ENCODE measurements at regions not wholly inside any gene's neighbourhood (a gene's known extent, or its start where the extent isn't known, plus 50 kb on each side); places are given as distances from the start of the nearest gene placed in this dataset.

DNA sequence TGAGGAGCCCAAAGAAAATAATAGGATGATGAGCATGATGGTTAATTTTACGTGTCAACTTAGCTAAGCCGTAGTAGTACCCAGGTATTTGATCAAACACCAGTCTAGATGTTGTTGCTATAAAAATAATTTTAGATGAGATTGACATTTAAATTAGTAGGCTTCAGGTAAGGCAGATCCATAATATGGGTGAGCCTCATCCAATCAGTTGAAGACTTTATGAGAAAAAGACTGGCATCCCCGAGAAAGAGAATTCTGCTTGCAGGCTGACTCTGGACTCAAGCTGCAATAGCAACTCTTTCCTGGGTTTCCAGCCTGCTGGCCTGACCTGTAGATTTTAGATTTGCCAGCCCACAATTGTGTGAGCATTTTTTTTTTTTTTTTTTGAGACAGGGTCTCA is 192.8 kb upstream of the LNX1 start:
- no peak overlapping the region for H3K4me3 ChIP-seq (ENCODE audit: low read length)
- no peak for DNase-seq (ENCODE audit: low read depth, low spot score)

DNA sequence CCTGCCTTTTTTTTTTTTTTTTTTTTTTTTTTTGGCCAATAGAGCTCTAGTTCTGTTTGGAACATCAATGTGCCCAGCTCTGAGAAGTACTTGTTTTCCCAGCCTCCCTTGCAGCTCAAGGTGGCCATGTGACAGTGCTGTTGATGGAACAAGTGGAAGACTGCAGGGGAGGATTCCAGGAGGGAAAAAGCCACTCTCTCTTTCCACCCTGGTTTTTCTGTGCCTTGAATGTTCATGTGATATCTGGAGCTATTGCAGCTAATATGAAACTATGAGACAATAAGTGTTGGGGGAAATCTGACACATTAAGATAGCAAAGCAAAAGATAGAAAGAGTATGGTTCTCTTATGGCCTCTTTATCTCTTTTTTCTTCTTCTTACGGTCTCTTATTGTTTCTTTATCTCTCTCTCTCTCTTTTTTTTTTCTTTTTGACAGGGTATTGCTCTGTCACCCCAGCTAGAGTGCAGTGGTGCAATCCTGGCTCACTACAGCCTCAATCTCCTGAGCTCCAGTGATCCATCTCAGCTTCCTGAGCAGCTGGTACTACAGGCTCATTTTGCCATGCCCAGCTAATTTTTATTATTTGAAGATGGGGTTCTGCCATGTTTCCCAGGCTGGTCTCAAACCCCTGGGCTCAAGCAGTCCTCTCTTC is 192.0 kb upstream of the LNX1 start:
- no peak for DNase-seq (ENCODE audit: low read depth, low spot score)
- no peak overlapping the region for H3K4me3 ChIP-seq (ENCODE audit: low read length)

DNA sequence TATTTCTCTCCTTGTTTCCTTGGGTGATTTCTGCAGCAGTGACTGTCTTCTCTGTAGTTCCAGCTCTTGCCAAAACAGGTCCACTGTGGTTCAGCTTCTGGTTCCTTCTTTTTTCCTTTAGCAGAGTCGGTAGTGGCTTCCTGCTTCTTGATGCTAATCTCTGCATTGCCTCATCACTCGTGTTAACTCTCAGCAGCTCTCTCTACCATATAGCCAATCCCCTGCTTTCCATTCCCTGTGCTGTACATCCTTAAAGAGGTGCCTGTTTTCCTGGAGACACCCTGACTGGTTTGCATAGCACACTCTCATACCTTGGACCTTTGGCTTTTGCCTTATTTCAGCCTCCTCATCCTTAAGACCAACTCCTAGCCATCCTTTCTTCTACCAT is 191.2 kb upstream of the LNX1 start:
- H3K4me3 ChIP-seq (ENCODE audit: low read length) = no peak overlapping the region
- no peak for DNase-seq (ENCODE audit: low read depth, low spot score)

DNA sequence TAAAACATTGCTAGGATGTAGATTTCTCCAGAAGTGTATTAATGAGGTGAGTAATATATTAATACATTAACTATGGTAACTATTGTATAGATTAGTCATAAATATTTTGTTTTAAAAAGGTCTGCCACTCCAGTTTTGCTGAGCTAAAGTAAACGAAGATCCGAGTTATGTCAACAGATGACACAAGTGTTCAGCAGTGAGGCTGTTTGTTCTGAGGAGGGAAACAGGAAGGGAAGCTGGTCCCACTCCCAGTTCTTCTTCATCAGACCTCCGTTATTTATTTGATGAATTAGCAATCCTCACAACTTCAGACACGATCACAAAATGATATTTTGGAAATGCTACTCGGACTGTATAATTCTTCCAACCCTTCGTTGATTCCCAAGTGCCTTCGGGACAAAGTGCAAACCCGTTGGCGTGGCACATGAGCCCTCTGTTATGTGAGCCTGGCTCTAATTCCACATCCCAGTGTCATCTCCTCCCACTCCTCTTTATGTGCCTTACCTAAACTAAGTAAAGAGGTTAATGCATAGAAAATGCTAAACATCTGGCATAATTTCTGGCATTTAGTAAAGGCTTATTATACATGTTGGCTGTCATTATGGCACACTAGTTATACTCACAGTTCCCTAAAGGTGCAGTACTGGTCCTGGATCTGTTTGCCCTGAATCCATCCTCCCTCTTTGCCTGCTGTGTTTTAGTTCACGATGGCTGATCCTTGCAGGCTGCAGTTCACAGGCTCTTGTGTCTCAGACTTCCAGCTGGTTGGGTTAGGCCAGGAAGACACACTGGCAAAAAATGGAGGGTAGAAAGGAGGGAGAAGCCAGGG is 190.6 kb upstream of the LNX1 start:
- no peak overlapping the region for H3K4me3 ChIP-seq (ENCODE audit: low read length)
- no peak for DNase-seq (ENCODE audit: low read depth, low spot score)

DNA sequence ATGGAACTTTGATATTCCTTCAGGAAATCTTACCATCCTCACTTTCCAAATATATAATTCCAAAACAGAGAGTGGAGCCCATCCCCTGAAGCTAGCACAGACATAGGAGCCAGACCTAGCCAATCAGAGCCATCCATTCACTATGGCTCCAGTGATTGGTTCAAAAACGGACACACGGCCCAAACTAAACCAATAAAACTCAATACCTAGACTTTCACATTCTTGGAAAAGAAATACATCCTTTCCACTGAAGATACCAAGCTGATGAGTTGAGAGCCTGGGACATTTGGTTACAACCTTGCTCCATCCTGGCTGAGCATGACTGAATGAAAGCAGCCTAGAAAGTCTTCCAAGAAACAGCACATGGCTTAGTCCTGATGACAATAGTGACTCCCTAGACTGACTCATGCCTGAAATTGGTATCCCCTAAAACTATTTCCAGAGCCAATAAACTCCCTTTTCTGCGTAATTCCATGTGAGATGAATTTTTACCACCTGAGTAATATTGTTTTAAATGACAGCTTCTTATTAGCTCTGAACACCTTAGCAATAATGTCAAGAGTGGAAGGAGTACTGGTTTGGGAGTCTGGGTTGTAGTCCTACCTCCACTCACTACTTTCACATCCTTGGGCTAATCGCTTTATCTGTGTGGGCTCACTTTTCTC is 189.6 kb upstream of the LNX1 start:
- DNase-seq (ENCODE audit: low read depth, low spot score) = no peak

DNA sequence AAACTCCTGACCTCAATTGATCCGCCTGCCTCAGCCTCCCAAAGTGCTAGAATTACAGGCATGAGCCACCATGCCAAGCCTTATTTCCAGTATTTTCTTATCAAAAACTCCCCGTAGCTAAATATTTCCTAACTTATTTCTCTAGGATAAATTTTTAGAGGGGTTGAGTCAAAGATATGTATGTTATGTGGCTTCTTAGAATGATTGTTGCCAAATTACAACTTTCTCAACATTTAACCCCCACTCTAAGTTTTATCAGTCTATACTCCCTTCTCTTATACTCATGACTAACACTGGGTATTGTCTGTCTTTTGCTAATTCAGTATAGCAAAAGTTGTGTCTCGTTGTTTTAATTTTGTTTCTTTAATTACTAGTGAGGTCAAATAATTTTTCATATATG is 187.7 kb upstream of the LNX1 start:
- no peak for DNase-seq (ENCODE audit: low read depth, low spot score)
- no peak overlapping the region for H3K4me3 ChIP-seq (ENCODE audit: low read length)

More for the DNA sequence above, 189.6 kb upstream of the LNX1 start:
- no peak overlapping the region for H3K4me3 ChIP-seq (ENCODE audit: low read length)

DNA sequence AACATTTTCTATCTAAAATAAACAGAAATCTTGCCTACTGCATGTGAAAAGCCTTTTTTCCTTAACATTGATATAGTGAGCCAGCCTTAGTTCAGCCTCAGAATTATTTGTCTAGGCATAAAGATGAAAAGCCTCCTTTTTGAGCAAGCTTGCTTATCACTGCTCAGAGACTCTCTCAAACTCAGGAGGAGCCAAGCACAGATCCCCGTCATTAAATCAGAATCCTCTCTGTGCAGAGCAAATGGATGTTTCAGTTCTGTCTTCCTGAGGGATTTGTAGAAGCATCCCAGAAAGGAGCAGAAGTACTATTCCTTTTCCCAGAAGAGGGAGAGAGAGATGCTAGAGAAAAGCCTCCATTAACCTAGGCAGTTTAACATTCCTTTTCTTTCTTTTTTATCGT is 186.9 kb upstream of the LNX1 start:
- DNase-seq (ENCODE audit: low read depth, low spot score) = no peak
- no peak overlapping the region for H3K4me3 ChIP-seq (ENCODE audit: low read length)

DNA sequence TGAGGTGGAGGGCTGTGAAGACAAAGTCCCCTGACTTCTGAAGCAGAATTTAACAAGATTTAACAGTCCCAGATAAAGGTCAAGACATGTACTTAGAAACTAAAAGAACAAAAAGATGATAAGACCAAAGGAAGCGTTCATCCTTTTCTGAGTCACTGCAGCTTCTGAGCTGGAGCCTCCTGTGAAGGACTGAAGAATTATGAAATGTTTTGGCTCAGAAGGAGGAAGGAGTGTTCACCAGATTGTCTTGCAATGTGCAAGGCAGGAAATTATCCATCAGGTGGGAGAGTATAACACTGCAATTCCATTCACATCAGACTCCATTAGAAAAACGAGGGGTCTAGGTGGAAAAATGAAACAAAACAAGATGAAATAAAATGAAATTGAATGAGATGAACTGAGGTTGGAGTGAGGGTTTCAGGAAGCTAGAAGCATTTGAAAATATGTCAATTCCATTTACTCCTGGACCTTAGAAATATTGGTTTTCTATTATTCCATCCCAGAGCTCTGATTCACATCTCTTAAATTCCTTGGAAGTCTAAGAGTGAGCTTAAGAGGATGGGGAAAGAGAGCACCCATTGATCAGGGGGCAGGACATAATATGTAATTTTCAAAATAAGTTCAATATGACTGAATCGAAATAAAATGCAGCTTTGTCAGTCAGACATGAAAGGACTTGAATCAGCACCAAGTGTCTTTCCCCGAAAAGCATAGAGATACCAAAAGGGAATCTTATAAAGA is 186.1 kb upstream of the LNX1 start:
- DNase-seq (ENCODE audit: low read depth, low spot score) = no peak
- no peak overlapping the region for H3K4me3 ChIP-seq (ENCODE audit: low read length)

DNA sequence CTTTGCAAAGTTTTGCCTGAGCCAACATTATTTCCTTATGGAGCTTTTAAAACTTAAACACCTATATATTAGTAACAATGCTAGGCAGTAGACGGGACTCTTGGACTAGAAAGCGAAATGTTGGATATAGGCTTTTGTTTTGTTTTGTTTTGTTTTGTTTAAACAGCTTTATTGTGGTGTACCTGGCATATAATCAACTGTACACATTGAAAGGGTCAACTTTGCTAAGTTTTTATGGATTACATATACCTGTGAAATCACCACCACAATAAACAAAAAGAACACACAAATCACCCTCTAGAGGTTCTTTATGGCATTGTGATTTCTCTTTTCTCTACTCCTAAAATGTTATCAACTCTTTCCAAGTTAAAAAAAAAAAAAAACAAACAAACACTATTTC is 184.9 kb upstream of the LNX1 start:
- H3K4me3 ChIP-seq (ENCODE audit: low read length) = no peak overlapping the region
- no peak for DNase-seq (ENCODE audit: low read depth, low spot score)

DNA sequence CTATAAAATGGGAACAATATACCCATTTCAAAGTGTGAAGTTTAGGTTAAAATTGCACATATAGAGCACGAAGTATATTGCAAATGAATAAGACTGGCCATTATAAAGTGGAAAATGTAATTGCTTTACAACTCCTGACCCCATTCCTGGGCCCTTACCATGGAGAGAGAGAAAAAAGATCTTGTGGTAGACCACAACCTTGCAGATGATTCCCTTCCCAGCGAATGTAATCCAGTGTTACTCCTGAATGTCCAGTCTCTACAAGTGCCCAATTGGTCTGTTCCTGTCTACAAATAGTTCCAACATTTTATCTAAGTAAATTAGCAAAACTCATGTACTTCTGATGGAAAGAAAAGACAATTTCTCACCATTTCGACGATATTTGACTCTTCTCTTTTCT is 184.1 kb upstream of the LNX1 start:
- no peak for DNase-seq (ENCODE audit: low read depth, low spot score)
- no peak overlapping the region for H3K4me3 ChIP-seq (ENCODE audit: low read length)

DNA sequence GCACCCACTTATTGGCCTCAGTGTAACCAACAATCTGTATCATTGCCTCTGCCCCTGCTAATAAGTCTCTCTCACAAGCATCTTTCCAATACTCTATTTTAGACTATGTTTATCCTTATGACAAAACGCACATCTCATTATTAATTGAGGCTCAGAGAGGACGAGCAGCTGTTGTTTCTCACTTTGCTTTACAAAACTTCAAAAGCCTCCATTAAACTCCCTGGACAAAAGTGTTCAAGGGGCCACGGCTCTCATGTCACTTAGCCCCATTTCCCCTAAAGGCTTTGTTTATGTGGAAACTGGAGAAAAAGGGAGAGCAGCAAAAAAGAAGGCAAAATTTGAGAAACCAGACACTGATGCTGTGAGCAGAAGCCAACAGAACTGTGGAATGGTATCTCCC is 180.0 kb upstream of the LNX1 start:
- no peak for DNase-seq (ENCODE audit: low read depth, low spot score)
- H3K4me3 ChIP-seq (ENCODE audit: low read length) = no peak overlapping the region

DNA sequence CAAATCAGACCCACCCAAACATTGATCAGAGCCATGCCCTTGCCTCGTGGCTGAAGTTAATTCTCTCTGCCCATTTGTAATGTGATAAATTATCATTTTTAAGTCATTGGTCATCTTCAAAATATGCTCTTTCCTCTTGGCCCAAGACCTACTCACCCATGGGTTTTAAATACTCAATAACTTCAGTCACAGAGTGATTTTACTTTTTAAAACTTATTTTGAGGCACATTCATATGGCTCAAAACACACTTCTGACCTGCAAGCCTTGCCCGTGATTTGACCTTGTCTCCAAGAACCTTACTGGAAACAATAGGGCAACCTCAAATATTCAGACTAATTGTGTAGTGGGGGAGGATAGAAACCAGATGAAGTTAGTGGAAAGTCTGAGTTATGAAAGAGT is 176.2 kb upstream of the LNX1 start:
- no peak for DNase-seq (ENCODE audit: low read depth, low spot score)
- no peak overlapping the region for H3K4me3 ChIP-seq (ENCODE audit: low read length)

DNA sequence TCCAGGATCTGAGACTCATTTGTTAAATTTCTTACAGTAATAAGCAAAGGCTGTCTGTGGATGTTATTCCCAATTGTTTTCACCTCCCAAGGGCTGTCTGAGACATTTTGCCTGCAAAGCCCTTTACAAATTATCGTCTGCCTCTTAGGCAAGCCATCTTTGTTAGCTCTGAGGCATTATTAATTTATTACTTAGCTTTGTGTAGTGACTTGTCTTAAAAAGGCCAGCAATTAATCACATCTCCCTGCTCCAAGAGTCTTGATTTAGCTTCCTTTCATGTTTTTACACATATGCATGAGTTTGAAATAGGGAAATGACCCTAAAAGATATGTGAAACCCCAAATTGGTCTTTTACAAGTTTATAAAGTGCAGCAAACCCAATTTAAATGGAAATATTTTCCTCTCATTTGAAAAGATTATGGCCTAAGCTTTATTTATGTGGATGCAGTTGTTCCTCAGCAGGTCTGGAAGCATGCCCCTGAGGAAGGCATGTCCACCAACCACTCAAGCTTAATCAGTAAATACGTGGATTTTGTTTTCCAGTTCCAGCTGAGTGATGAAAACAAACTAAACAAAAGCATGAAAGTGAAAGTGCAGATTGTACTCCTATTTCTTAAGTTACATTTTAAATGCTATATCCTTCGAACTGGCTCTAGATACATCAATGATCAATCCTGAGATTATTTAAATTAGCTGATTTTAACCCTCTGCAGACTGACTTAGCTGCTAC is 173.6 kb upstream of the LNX1 start:
- H3K4me3 ChIP-seq (ENCODE audit: low read length) = no peak overlapping the region
- no peak for DNase-seq (ENCODE audit: low read depth, low spot score)

DNA sequence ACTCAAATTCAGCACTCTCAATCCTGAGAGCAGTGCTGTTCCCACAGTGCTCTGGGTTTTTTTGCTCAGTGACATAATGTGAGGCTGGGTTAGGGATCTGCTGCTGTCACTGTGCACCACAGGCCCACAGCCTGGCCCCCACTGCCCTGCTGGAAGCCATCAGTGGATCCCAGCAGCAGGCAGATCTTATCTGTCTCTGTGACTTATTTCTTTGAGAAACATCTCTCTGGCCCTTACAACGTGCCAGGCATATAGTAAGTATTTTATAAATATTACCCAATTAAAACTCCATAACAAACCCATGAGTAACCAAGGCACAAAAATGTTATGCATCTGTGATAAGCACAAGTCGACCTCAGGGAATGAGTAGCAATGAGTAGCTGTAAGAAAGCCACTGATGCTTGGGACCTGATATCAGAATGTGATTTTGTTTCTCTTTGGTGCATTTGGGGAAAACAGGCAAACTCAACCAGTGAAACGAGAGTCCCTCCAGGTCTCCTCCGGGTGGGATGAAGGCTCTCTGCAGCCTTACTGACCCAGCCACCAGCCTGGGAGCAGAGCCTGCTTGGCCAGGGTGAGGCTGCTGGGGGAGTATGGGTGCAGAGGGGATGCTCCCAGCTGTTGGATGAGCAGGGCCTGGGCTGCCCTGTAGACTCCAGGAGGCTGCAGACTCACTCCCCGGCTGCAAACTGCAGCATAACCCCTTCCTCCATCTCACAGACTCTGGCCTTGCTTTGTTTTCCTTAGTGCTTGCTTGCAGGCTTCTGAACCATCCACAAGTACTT is 172.7 kb upstream of the LNX1 start:
- no peak overlapping the region for H3K4me3 ChIP-seq (ENCODE audit: low read length)
- no peak for DNase-seq (ENCODE audit: low read depth, low spot score)

DNA sequence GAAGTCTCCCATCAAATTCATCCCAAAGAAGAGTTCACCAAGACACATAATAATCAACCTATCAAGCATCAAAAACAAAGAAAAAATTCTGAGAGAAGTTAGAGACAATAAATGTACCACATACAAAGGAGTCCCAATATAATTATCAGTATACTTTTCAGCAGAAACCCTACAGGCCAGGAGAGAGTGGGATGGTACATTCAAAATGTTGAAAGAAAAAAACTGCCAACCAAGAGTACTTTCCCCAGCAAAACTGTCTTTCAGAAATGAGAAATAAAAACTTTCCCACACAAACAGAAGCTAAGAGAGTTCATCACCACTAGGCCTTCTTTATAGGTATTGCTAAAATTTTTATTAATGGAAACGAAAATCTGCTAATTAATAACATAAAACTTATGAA is 164.4 kb upstream of the LNX1 start:
- no peak for DNase-seq (ENCODE audit: low read depth, low spot score)
- no peak overlapping the region for H3K4me3 ChIP-seq (ENCODE audit: low read length)

DNA sequence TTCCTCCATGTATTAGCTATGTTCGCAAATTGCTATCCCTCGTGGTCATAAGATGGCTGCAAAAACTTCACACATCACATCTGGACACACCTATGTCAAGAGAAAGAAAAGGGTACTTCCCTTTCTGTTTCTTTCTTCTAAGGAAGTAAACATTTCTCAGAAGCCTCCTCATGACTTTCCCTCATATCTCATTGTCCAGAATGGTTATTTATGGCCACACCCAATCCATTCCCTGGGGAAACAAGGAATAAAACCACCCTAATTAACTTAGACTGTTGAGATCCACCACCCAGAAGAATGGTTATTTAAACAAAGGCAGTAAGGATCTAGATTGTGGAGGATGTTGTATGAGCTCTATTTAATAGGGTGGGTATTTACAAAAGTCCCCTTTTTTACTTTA is 160.8 kb upstream of the LNX1 start:
- no peak overlapping the region for H3K4me3 ChIP-seq (ENCODE audit: low read length)
- DNase-seq (ENCODE audit: low read depth, low spot score) = no peak

DNA sequence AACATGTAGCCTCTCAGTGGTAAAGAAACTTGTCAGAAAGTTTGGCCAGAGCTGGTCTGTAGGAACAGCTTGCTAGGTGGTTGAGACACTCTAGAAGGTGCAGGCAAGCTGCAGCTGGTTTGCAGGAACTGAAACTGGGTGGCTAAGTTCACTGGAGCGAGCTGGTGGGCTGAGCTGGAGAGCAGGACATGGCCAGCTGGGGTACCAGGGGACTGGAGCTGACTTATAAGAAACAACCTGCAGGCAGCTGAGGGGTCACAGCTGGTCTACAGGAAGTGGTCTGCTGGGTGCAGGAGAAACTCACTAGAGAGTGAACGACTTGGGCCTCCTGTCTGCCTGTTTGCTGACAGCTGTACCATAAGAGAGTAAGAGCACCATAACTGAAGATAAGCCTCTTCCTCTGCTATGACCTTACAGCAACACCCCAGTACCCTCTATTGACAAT is 157.1 kb upstream of the LNX1 start:
- no peak for DNase-seq (ENCODE audit: low read depth, low spot score)
- no peak overlapping the region for H3K4me3 ChIP-seq (ENCODE audit: low read length)

DNA sequence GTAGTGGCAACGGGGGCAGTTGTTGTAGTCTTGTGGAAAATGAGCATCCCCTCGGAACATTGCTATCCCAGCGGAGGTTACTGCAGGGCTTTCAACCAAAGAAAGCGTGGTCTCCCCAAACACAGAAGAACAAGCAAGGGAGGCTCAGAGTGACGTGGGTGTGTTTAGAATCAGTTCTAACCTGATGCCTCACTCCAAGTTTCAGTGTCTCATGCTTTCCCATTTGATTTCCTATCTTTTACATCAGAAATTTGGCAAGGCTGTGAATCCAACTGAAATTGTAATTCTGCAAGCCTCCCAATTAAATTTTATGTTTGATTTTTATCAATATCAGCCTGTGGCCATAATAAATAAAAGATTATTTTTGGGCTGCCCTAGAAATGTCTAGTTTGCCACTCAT is 156.1 kb upstream of the LNX1 start:
- H3K4me3 ChIP-seq (ENCODE audit: low read length) = no peak overlapping the region
- DNase-seq (ENCODE audit: low read depth, low spot score) = no peak

All from Jurkat, Clone E6-1 (cell line).